Left forelimb (tissue), 1 donor: ENCODE measurements at regions not wholly inside any gene's neighbourhood (a gene's known extent, or its start where the extent isn't known, plus 50 kb on each side); places are given as distances from the start of the nearest gene placed in this dataset.

Source experiments
- DNase-seq: peaks from one replicate; pipeline ENCODE4 v3.0.0-alpha.2; 2018; ENCODE audit warnings: low spot score

- no peak for DNase-seq
Observed at GRCh38 chr1:4371849-4372248, 282.6 kb upstream of the AJAP1 start.

DNA sequence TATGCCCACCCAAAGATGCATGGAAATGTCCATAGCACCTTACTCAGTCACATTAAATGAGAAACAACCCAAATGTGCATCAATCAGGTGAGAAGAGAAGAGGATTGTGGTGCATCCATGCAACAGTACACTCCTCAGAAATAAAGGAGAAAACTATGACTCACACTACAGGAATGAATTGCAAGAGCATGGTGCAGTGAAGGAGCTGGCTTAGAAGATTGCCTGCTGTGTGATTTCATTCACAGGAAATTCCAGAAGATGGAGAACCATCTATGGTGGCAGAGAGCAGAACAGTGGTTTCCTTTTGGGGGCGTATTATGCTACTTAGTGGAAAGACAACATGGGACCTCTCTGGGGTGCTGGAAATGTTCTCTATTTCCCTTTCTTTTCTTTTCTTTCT lies 278.6 kb upstream of the AJAP1 start:
- DNase-seq, result no peak

GRCh38 chr1:4379451-4380175 lies 274.8 kb upstream of the AJAP1 start:
- DNase-seq, result no peak

DNA sequence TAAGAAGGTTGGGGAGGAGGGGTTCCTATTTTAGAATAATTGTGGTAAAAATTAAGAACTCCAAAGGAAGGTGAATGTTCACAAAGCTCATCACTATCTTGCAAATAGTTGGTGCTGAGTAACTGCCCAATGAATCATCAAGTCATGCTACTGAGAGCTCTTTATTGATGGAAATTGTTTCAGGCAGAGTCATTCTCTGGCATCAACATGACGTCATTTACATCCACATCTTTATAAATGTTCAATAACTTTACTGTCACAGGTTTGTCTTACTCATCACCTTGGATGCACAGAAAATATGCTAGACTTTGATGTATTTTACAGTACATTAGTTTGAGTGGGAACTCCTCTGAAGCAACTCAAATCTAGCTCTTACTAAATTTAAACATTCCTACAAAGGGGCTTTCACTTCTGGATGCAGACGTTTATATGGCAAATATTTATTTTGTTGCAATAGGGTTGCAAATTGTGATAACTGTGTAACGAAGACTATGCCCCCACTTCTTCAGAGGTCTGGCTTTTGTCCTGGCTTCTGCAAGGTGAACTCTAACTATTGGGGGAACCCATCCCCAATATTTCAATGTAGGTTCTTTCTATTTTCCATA lies 273.7 kb upstream of the AJAP1 start:
- DNase-seq, result no peak

GRCh38 chr1:4393191-4393590 lies 261.2 kb upstream of the AJAP1 start:
- no peak for DNase-seq

DNA sequence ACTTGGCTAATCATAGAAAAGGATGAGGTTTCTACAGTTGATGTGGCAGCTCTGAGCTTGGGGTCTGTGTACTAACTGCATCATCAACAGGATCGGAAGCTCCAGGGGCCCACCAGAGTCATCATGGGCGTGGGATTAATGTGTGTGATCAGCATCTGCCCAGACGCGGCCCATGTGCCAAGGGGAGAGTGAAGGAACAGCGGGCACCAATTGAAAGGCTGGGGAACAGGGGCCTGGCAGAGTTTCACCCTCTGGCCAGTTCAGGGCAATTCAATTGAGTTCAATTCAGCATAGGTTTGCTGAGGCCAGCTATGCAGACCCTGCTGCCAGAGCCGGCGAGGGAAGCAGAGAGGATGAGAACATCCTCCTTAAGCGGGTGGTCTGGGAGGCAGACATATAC lies 260.0 kb upstream of the AJAP1 start:
- DNase-seq, result peak; percentile 8

DNA sequence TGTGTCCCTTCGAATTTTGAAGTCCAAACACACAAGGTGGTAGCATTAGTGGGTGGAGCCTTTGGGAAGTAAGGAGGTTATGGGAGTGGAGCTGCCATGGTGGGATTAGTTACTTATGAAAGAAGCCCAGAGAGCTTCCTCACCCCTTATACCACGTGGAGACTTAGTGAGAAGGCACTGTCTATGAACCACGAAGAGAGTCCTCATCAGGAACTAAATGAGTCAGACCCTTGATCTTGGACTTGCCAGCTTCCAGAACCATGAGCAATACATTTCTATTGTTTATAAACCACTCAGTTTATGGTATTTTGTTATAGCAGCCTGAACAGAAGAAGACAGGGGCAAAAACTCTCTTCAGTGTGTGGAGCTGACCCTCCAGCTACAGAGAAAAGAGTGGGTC lies 259.3 kb upstream of the AJAP1 start:
- no peak for DNase-seq

GRCh38 chr1:4395676-4396075 lies 258.7 kb upstream of the AJAP1 start:
- DNase-seq, result peak; percentile 1

DNA sequence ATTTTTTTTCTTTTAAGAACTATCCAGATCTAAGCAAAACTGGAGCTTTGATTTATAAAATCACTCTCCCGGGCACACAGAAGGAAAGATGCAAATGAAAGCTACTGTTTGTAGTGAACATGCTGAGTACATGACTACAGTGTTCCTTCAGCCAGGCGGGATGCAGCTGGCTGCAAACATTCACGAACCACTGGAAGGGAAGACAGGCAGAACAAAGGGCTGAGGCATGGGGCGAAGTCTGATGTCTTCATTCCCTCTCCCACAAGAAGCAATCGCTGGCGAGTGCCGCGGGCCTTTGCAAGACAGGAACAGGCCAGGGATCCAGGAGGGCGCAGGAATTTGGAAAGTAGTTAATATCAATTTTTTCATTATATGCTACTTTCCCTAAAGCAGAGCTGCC lies 257.9 kb upstream of the AJAP1 start:
- DNase-seq, result peak; percentile 5

- peak; percentile 9 for DNase-seq
Observed at GRCh38 chr1:4397196-4397595, 257.2 kb upstream of the AJAP1 start.

- peak; percentile 17 for DNase-seq
Observed at GRCh38 chr1:4402032-4402431, 252.4 kb upstream of the AJAP1 start.

DNA sequence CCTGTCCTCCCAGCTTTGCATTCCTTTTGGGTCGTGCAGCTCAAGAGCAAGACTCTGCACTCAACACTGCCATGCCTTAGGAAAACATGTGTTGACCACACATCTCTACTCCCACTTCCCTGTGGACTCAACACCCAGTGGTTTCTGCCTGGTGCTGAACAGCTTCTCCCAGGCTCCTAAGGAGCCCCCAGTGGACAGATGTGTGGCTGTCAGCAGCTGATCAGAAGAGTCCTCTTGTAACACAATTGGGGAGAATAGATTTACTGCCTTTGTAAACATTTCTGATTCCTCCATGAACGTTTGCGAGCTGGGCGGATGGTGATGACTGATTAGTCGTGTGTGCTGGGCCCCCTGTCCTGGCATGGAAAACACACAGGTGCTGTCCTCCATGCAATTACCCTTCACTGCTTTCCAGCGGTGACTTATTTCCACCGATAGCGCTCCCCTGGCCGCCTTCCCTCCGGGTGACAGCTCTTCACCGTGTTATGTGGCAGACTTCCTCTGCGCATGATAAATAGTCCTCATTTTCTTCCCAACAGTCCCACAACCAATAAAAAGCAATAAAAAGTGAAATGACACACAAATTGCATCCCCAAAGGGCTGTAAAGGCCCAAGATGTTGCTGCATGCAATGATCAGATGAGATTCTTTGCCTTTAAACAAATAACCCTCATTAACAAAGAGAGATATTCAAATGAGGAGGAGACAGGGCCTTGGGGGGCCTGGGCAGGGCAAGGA lies 249.4 kb upstream of the AJAP1 start:
- DNase-seq, result peak; percentile 41

GRCh38 chr1:4407851-4408250 lies 246.6 kb upstream of the AJAP1 start:
- DNase-seq, result no peak

DNA sequence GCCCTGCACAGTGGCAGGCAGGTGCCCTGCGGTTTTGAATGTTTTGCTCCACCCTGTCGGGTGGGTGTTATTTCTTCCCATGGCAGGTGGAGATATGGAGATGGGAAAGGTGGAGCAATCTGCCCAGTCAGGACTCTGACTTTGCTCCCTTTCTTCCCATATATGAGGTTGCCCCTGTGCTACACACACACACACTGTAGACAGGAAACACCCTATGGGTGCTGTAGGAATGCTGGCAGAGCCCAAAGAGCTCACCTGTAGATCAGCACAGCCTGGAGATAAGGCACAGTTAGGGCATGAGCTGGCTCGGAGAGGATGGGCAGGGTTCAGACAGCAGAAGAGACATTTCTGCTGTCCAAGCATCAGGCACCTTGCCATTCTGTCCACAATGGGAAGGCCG lies 246.0 kb upstream of the AJAP1 start:
- DNase-seq, result no peak

GRCh38 chr1:4411862-4412261 lies 242.5 kb upstream of the AJAP1 start:
- DNase-seq, result no peak

DNA sequence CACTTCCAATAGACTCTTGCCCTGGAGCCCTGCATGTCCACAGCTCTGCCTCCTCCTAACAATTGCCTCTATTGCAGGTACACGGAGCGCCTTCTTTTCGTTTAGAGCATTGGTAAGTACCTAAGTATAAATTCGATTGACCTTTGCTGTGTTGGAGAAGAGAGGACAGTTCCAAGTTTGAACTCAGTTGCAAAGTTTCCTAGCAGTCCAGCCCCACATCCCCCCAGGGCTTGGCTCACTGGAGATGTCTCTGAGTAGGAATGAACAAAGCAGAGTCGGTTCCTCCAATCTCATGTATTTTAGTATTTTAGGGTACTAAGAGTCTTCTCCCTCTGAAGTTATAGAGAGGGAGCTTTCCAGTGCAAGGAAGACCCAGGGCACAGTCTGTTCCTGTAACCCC lies 238.9 kb upstream of the AJAP1 start:
- DNase-seq, result no peak

- no peak for DNase-seq
Observed at GRCh38 chr1:4416189-4416588, 238.2 kb upstream of the AJAP1 start.

DNA sequence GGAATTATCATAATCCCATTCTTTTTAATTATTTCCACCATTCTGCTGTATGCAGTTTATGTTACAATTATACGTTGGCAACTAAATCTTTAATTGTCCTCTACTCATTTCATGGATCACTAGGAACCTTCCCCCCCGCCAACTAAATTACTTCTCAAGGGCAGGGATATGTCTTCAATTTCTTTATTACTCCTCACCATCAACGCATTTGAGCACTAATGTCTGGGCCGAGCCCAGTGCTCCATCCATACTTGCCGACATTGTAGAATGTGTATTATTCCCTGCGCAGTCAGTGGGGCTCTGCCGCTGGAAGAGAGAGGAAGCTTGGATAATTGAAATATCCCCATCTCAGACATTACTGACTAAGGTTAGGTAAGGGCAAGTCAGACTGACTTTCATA lies 236.4 kb upstream of the AJAP1 start:
- no peak for DNase-seq

- no peak for DNase-seq
Observed at GRCh38 chr1:4421986-4422385, 232.4 kb upstream of the AJAP1 start.

- no peak for DNase-seq
Observed at GRCh38 chr1:4422504-4423289, 231.7 kb upstream of the AJAP1 start.

- no peak for DNase-seq
Observed at GRCh38 chr1:4424254-4424653, 230.2 kb upstream of the AJAP1 start.

- no peak for DNase-seq
Observed at GRCh38 chr1:4424766-4425165, 229.6 kb upstream of the AJAP1 start.

DNA sequence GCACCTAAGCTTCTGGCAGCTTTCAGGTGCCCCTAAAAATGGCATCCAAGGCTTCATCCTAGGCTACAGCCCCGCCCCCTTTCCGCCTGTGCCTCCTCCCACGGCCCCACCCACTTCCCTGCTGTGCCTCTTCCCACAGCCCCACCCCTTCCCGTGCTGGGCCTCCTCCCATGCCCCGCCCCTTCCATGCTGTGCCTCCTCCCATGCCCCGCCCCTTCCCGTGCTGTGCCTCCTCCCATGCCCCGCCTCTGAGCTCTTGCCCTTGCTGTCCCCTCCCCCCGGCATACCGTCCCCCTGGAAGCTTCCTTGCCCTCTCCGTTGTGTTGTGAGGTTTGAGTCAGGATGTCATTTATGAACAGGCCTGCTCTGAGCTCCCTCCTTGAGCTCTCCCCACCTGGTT lies 228.5 kb upstream of the AJAP1 start:
- no peak for DNase-seq
